Bronchial epithelial cell (primary cell): ENCODE measurements at regions not wholly inside any gene's neighbourhood (a gene's known extent, or its start where the extent isn't known, plus 50 kb on each side); places are given as distances from the start of the nearest gene placed in this dataset.

Experiments
- DNase-seq: peaks from one replicate; pipeline ENCODE4 v3.0.0-alpha.2; 2010; ENCODE audit warnings: low read depth
- FAIRE-seq: peaks from 2 replicates; lab custom pipeline; 2011; peaks lifted over from hg19 to GRCh38; lab: Jason Lieb, UNC
- H3K27me3 ChIP-seq: 2 replicates; pipeline ENCODE4 v1.5.1; 2011; ENCODE audit warnings: low read length; ENCODE audit not compliant: control insufficient read depth, insufficient read depth
- H3K36me3 ChIP-seq: 2 replicates; pipeline ENCODE4 v1.5.1; 2011; ENCODE audit warnings: low read length; ENCODE audit not compliant: control insufficient read depth, insufficient read depth
- H3K4me3 ChIP-seq: 2 replicates; pipeline ENCODE4 v1.5.1; 2011; ENCODE audit warnings: mild to moderate bottlenecking, low read depth, low read length, control low read depth
- TF ChIP-seq, protein P1 (sequence below): IDR thresholded peaks from 2 replicates; pipeline ENCODE4 v1.5.1; 2011; ENCODE audit warnings: mild to moderate bottlenecking, moderate library complexity, low read length, control low read depth, inconsistent platforms; ENCODE audit not compliant: insufficient read depth, severe bottlenecking

DNA sequence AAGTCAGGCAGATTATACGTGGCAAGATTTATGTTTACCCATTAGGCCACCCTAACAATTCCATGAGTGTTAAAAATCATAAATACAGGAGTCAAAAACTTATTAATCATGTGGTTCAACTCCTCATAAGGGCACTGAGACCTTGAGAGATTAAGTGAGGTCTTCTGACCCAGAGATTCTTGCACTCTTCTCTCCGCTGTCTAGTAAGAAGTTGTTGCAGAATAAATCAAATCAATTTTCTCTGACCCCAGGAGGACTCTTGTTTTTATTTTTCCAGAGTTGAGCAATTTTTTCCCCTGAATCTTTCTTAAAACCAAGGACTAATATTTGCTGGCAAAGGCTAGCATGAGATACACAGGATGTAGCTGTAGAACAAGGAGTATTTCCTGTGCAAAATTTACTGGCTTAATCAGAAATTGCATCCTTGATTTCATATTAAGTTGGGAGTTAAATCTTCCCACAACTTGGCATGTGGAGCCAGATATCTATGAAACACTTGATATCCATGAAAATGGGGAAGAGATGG lies 90.9 kb upstream of the PTHLH start:
- Histone ChIP-seq H3K36me3 (no peaks in the 10 kb centered on the region), H3K4me3 (no peak overlapping the region), H3K27me3 (no peaks in the 10 kb centered on the region)
- FAIRE-seq (no peak), DNase-seq (no peak)
- TF ChIP-seq, protein P1, sequence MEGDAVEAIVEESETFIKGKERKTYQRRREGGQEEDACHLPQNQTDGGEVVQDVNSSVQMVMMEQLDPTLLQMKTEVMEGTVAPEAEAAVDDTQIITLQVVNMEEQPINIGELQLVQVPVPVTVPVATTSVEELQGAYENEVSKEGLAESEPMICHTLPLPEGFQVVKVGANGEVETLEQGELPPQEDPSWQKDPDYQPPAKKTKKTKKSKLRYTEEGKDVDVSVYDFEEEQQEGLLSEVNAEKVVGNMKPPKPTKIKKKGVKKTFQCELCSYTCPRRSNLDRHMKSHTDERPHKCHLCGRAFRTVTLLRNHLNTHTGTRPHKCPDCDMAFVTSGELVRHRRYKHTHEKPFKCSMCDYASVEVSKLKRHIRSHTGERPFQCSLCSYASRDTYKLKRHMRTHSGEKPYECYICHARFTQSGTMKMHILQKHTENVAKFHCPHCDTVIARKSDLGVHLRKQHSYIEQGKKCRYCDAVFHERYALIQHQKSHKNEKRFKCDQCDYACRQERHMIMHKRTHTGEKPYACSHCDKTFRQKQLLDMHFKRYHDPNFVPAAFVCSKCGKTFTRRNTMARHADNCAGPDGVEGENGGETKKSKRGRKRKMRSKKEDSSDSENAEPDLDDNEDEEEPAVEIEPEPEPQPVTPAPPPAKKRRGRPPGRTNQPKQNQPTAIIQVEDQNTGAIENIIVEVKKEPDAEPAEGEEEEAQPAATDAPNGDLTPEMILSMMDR, result no peak

DNA sequence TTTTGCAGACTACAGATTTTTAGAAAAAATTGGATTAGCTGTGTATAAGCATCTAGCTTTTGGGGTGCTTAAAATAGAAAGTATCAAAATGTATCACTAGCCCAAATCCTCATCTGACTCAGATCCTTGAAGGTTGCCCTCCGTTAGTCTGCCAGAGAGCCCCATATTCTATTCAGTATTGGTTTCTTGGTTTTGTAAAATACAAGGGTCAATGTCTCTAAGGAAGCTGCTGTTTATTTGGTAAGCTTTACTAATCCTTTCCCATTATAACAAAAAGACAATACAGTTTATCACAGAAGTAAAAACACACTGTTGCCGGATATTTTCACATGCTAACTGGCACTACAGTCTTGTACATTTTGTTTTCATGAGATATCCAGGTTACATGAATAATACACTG lies 92.8 kb upstream of the PTHLH start:
- Histone ChIP-seq H3K4me3 (no peak overlapping the region), H3K27me3 (no peaks in the 10 kb centered on the region), H3K36me3 (no peaks in the 10 kb centered on the region)
- FAIRE-seq (no peak), DNase-seq (no peak)
- TF ChIP-seq, protein P1, result no peak

DNA sequence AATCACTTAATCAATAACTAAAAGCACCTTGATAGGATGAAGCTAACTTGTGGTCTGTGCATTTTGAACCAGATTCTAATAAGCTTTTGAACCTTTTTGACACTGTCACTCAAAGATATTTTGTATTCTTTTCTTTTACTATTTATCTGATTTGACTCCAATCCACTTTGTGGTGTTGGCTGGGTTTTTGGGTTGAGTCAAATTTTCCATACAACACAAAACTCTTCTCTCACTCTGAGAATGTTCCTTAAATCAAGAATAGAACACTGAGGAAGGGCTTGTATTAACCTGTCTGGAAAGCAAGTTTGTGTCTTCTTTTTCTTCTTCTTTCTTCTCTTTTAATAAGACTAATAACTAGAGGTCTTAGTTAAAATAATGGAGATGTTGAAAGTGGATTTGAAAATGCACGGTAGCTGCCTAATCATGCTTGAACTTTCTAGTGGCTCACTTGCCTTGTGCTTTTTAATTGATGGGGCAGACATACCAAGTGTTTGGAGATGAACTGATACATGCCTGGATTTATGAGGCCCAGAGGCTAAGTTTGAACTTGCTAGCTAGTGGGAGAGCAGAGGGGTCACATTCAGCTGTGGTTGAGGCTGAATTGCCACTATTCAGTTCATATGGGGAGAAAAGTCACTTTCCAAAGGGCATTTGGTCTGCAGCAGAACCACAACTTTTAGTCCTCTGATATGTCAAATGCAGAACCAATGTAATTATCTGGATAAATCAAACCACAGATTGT lies 93.5 kb upstream of the PTHLH start:
- no peaks in the 10 kb centered on the region for H3K27me3 ChIP-seq
- no peak overlapping the region for H3K4me3 ChIP-seq
- TF ChIP-seq, protein P1, result no peak
- no peaks in the 10 kb centered on the region for H3K36me3 ChIP-seq
- FAIRE-seq, result no peak
- DNase-seq, result no peak

DNA sequence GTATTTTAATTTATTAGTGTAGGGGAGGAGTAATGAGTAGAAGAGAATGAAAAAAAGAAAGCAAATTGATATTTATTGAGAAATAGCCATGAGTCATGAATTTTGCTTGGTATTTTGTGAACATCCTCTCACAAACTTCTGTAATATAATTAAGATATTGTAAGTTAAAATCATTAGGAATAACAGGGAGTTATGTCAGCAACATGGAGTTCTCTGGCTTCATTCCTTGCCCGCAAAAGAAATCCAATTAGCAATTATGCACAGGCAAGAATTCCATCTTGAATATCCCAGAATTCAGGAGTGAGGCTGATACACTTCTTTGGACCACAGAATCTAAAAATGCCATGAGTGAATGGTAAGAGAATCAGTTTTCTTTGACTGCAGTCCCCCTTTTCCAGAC lies 94.3 kb upstream of the PTHLH start:
- Histone ChIP-seq H3K36me3 (no peaks in the 10 kb centered on the region), H3K4me3 (no peak overlapping the region), H3K27me3 (no peaks in the 10 kb centered on the region)
- DNase-seq, result peak; percentile 49
- FAIRE-seq, result no peak
- TF ChIP-seq, protein P1, result no peak

DNA sequence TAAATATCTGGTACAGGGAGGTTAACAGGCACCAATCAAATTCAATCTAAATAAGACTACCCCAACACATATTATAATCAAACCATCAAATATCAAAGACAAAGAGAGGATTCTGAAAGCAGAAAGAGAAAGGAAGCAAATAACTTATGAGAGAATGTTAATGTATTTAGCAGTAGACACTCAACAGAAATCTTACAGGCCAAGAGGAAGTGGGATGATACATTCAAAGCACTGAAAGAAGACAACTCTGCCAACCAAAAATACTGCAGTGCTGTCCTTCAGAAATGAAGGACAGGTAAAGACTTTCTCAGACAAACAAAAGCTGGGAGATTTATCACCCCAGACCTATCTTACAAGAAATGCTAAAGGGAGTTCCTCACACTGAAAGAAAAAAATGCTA lies 95.9 kb upstream of the PTHLH start:
- no peak for FAIRE-seq
- no peak for DNase-seq
- TF ChIP-seq, protein P1, result no peak
- Histone ChIP-seq H3K27me3 (no peaks in the 10 kb centered on the region), H3K4me3 (no peak overlapping the region), H3K36me3 (no peaks in the 10 kb centered on the region)
